Esophagus squamous epithelium (tissue), 4 donors: ENCODE measurements at regions not wholly inside any gene's neighbourhood (a gene's known extent, or its start where the extent isn't known, plus 50 kb on each side); places are given as distances from the start of the nearest gene placed in this dataset.

ENCODE experiments used
- POLR2A ChIP-seq, 4 donors: fragments of 450-650 bp; IDR thresholded peaks; one replicate each; pipeline ENCODE4 v1.6.1; 2017; ENCODE audit warnings: antibody characterized with exemption in 4 of 4, mild to moderate bottlenecking in 4 of 4, moderate library complexity in 3 of 4
- TF ChIP-seq, protein P1 (sequence below), 6 experiments: fragments of 450-650 bp in 4 of 6; fragments of 200-600 bp in 2 of 6; sonication (generic) in 2 of 6; IDR thresholded peaks; one replicate each; pipeline ENCODE4 v1.5.1; 2016 to 2019; ENCODE audit warnings: antibody characterized with exemption in 6 of 6, mild to moderate bottlenecking in 4 of 6, moderate library complexity in 4 of 6

DNA sequence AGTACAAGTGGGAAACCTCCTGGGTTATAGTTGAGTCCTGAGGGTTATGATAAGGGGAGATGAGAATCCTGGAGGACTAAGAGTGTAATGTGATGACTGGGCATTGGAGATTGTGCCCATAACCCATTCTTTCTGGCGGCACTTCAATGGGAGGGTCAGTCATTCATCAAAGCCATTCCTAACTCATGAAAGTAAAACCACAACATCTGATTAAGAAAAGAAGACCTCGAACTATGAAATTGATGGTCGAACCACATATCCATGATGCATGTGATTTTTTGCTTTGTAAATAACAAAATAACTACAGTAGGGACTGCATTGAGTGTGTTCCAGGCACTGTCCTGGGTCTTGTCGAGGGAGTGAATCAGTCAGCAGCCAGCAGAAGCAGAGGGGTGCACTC is 215.1 kb downstream of the SHQ1 start:
- TF ChIP-seq, protein P1, sequence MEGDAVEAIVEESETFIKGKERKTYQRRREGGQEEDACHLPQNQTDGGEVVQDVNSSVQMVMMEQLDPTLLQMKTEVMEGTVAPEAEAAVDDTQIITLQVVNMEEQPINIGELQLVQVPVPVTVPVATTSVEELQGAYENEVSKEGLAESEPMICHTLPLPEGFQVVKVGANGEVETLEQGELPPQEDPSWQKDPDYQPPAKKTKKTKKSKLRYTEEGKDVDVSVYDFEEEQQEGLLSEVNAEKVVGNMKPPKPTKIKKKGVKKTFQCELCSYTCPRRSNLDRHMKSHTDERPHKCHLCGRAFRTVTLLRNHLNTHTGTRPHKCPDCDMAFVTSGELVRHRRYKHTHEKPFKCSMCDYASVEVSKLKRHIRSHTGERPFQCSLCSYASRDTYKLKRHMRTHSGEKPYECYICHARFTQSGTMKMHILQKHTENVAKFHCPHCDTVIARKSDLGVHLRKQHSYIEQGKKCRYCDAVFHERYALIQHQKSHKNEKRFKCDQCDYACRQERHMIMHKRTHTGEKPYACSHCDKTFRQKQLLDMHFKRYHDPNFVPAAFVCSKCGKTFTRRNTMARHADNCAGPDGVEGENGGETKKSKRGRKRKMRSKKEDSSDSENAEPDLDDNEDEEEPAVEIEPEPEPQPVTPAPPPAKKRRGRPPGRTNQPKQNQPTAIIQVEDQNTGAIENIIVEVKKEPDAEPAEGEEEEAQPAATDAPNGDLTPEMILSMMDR (IDR thresholded peaks at IDR 0.05): no peak
- no peak for TF ChIP-seq POLR2A (IDR thresholded peaks at IDR 0.05)
